Osteocyte (in vitro differentiated cells): ENCODE measurements at regions not wholly inside any gene's neighbourhood (a gene's known extent, or its start where the extent isn't known, plus 50 kb on each side); places are given as distances from the start of the nearest gene placed in this dataset.

Source experiments
- DNase-seq: peaks from one replicate; pipeline ENCODE4 v3.0.0; 2021; ENCODE audit warnings: mixed read lengths; ENCODE audit not compliant: unreplicated experiment; ENCODE audit errors: extremely low spot score
- H3K27ac Mint-ChIP-seq: one replicate; pipeline ENCODE4 v1.8.0; 2021; ENCODE audit warnings: mild to moderate bottlenecking, mixed read lengths; ENCODE audit not compliant: unreplicated experiment
- H3K27me3 Mint-ChIP-seq: one replicate; pipeline ENCODE4 v1.8.0; 2021; ENCODE audit warnings: mixed read lengths; ENCODE audit not compliant: unreplicated experiment
- H3K36me3 Mint-ChIP-seq: one replicate; pipeline ENCODE4 v1.8.0; 2021; ENCODE audit warnings: mixed read lengths; ENCODE audit not compliant: unreplicated experiment
- H3K4me1 Mint-ChIP-seq: one replicate; pipeline ENCODE4 v1.8.0; 2021; ENCODE audit warnings: mixed read lengths; ENCODE audit not compliant: unreplicated experiment
- H3K4me3 Mint-ChIP-seq: one replicate; pipeline ENCODE4 v1.8.0; 2021; ENCODE audit warnings: mild to moderate bottlenecking, moderate library complexity, mixed read lengths; ENCODE audit not compliant: unreplicated experiment
- H3K9me3 Mint-ChIP-seq: one replicate; pipeline ENCODE4 v1.8.0; 2021; ENCODE audit warnings: mixed read lengths; ENCODE audit not compliant: unreplicated experiment
- CTCF ChIP-seq: fragments of 200-600 bp; sonication (generic); IDR thresholded peaks from 2 replicates; pipeline ENCODE4 v1.5.0; 2021; ENCODE audit warnings: antibody characterized with exemption, mild to moderate bottlenecking, moderate library complexity

GRCh38 chr5:30574761-30575160 lies 618.7 kb upstream of the CDH6 start:
- no peaks in the 10 kb centered on the region for H3K36me3 Mint-ChIP-seq
- TF ChIP-seq CTCF = no peak
- no peak overlapping the region for H3K27ac Mint-ChIP-seq
- peaks cover 7% of the 10 kb centered on the region for H3K4me1 Mint-ChIP-seq
- peaks cover 6% of the 10 kb centered on the region for H3K9me3 Mint-ChIP-seq
- H3K27me3 Mint-ChIP-seq = no peaks in the 10 kb centered on the region
- DNase-seq = no peak
- H3K4me3 Mint-ChIP-seq = no peak overlapping the region

GRCh38 chr5:30572279-30572678 lies 621.2 kb upstream of the CDH6 start:
- Mint-ChIP-seq H3K9me3 (no peaks in the 10 kb centered on the region), H3K4me3 (no peak overlapping the region), H3K27ac (no peak overlapping the region), H3K4me1 (peaks cover 7% of the 10 kb centered on the region), H3K27me3 (no peaks in the 10 kb centered on the region), H3K36me3 (no peaks in the 10 kb centered on the region)
- no peak for DNase-seq
- TF ChIP-seq CTCF = no peak

- Mint-ChIP-seq H3K36me3 (peaks cover 9% of the 10 kb centered on the region), H3K27ac (no peak overlapping the region)
- DNase-seq = no peak
Observed at GRCh38 chr5:30561771-30562170, 631.7 kb upstream of the CDH6 start.

GRCh38 chr5:30551618-30552017 lies 641.9 kb upstream of the CDH6 start:
- H3K27ac Mint-ChIP-seq = no peak overlapping the region
- H3K4me1 Mint-ChIP-seq = peaks cover 5% of the 10 kb centered on the region
- H3K4me3 Mint-ChIP-seq = no peak overlapping the region
- no peaks in the 10 kb centered on the region for H3K36me3 Mint-ChIP-seq
- no peak for DNase-seq
- no peaks in the 10 kb centered on the region for H3K27me3 Mint-ChIP-seq
- H3K9me3 Mint-ChIP-seq = peaks cover 4% of the 10 kb centered on the region
- no peak for TF ChIP-seq CTCF

More at GRCh38 chr5:30561771-30562170, 631.7 kb upstream of the CDH6 start:
- TF ChIP-seq CTCF = no peak
- H3K4me1 Mint-ChIP-seq = peaks cover 2% of the 10 kb centered on the region
- H3K4me3 Mint-ChIP-seq = no peak overlapping the region
- no peaks in the 10 kb centered on the region for H3K27me3 Mint-ChIP-seq
- peaks cover 14% of the 10 kb centered on the region for H3K9me3 Mint-ChIP-seq

- no peaks in the 10 kb centered on the region for H3K36me3 Mint-ChIP-seq
- no peak overlapping the region for H3K4me3 Mint-ChIP-seq
- DNase-seq = no peak
- no peak overlapping the region for H3K27ac Mint-ChIP-seq
- H3K9me3 Mint-ChIP-seq = peaks cover 5% of the 10 kb centered on the region
- H3K4me1 Mint-ChIP-seq = peaks cover 10% of the 10 kb centered on the region
- TF ChIP-seq CTCF = no peak
- H3K27me3 Mint-ChIP-seq = no peaks in the 10 kb centered on the region
Observed at GRCh38 chr5:30548580-30549305, 644.7 kb upstream of the CDH6 start.
